Prostate gland (tissue), 2 donors: ENCODE measurements at regions not wholly inside any gene's neighbourhood (a gene's known extent, or its start where the extent isn't known, plus 50 kb on each side); places are given as distances from the start of the nearest gene placed in this dataset.

ENCODE experiments used
- CTCF ChIP-seq, 4 experiments: fragments of 200-600 bp in 2 of 4; fragments of 450-650 bp in 2 of 4; sonication (generic) in 2 of 4; IDR thresholded peaks; 1 replicate in 3 of 4; 2 replicates in 1 of 4; pipeline ENCODE4 v1.5.1; 2016 to 2019; ENCODE audit warnings: antibody characterized with exemption in 4 of 4, mild to moderate bottlenecking in 2 of 4, moderate library complexity in 2 of 4
- POLR2A ChIP-seq: fragments of 450-650 bp; IDR thresholded peaks from one replicate; pipeline ENCODE4 v1.6.1; 2016; ENCODE audit warnings: antibody characterized with exemption, mild to moderate bottlenecking
- POLR2AphosphoS5 ChIP-seq: sonication (generic); formaldehyde crosslinking; IDR thresholded peaks from one replicate; pipeline ENCODE4 v1.6.1; 2017; ENCODE audit warnings: antibody characterized with exemption

DNA sequence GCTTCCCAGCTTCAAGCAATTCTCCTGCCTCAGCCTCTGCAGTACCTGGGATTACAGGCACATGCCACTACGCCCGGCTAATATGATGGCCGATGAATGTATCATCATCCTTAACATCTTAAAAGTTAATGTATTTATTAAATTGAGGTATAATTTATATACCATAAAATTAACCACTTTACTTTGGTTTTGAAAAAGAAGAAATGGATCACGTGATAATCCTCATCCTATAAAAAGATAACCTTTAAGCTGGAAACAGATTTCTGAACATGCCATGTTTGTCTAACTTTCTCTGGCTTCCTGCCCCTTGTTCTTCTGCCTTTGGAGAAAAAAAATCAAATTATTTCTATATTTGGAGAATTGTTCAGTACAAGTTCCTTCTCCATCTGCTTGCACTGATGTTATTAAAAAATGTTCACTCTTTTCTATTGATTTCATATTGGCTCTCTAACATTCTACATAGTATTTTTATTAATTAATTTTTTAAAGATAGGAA is 57.0 kb upstream of the ACTR3 start:
- TF ChIP-seq CTCF (IDR thresholded peaks at IDR 0.05) (no peak), POLR2A (no peak), POLR2AphosphoS5 (no peak)
